ENCODE measurements at regions not wholly inside any gene's neighbourhood (a gene's known extent, or its start where the extent isn't known, plus 50 kb on each side); places are given as distances from the start of the nearest gene placed in this dataset.

GRCh38 chr11:122293296-122294023 is 177.4 kb upstream of the BLID start:
- Mint-ChIP-seq H3K4me1 (no peaks in the 10 kb centered on the region), H3K4me3 (no peak overlapping the region), H3K9me3 (peaks cover 7% of the 10 kb centered on the region), H3K36me3 (no peaks in the 10 kb centered on the region), H3K27ac (no peak overlapping the region)
- DNase-seq (ENCODE audit: low spot score in 2 of 2) (no peak), ATAC-seq (no peak)

DNA sequence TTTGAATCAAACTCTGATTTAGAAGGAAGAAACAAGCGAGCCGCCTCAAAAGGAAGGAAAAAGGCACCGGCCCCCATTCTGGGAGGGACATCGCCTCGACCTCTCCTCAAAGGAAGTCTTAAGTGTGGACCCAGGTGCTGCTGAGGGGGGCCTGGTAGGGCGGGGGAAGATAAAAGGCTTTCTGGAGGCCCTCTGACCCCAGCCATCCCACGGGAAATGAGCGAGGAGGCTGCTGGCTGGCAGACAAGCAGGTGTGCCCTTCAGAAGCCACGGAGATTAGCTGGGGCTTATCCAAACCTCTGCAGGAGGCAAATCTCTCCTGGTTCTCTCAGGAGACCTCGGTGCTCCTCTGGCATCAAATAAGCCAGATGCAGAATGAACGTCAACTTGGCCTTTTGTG is 171.4 kb upstream of the BLID start:
- Mint-ChIP-seq H3K9me3 (no peaks in the 10 kb centered on the region), H3K27ac (no peak overlapping the region), H3K36me3 (no peaks in the 10 kb centered on the region), H3K4me1 (no peaks in the 10 kb centered on the region), H3K4me3 (no peak overlapping the region)
- ATAC-seq (no peak), DNase-seq (ENCODE audit: low spot score in 2 of 2) (no peak)

DNA sequence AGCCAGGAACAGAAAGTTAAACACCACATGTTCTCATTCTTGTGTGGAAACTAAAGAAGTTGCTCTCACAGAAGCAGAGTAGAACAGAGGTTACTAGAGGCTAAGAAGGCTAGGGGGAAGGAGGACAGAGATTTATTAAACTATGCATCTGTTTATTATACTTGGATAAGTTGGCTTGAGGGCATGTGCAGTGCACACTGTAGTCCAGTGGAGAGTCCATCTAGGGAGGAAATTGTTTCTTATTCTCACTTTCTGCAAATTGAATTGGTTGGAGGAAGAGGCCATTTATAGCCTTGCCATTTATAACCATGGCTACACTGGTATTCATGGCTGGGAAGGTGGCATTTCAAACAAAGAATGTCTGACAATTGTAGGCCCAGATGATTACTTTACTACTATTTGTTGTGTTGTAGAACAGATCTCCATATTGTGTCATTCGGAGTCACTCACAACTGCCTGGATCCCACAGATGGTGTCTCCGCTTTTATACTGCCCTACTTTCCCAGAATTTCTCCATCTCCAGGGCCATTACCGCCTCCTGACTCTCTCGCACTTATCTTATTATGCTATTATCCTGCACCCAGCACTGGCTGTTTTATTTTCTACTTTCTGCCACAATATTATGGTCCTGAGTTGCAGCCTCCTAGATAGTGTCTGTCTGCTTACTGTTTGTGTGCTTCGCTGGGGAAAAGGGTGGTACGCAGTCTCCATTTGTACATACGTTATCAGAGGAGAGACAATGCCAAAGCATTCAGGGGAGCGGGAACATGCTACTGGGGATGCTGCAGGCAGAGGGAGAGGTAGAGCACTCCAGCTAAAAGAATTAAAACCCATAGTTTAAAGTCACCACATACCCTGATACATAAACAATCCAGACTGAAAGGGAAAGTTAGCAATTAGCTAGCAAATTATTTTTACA is 169.3 kb upstream of the BLID start:
- Mint-ChIP-seq H3K36me3 (no peaks in the 10 kb centered on the region), H3K27ac (no peak overlapping the region)
- DNase-seq (ENCODE audit: low spot score in 2 of 2) = no peak

DNA sequence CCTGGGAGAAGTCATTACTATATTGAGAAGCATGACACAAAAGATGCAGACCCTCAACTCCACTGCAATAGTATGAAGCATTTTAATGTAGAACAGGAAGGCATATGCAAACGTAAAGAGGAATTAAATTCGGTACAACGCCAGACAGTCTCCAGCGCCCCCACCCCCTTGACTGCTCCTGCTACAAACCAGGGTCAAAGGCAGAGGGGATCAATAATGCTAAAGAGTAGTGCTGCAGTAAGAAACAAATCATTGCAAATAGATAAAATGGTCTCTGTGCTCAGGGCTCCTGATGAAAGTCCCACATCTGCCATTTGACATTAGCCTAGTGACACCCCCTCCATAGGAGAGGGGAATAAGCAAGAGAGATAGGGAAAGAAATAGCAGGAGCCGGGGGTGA is 164.9 kb upstream of the BLID start:
- H3K4me3 Mint-ChIP-seq = no peak overlapping the region
- no peaks in the 10 kb centered on the region for H3K36me3 Mint-ChIP-seq
- no peak for ATAC-seq
- no peak overlapping the region for H3K27ac Mint-ChIP-seq
- H3K4me1 Mint-ChIP-seq = no peaks in the 10 kb centered on the region
- H3K9me3 Mint-ChIP-seq = no peaks in the 10 kb centered on the region
- DNase-seq (ENCODE audit: low spot score in 2 of 2) = no peak

More for the DNA sequence above, 169.3 kb upstream of the BLID start:
- Mint-ChIP-seq H3K9me3 (no peaks in the 10 kb centered on the region), H3K4me3 (no peak overlapping the region), H3K4me1 (no peaks in the 10 kb centered on the region)
- no peak for ATAC-seq

- H3K36me3 Mint-ChIP-seq = no peaks in the 10 kb centered on the region
- no peak for ATAC-seq
- H3K9me3 Mint-ChIP-seq = no peaks in the 10 kb centered on the region
- H3K27ac Mint-ChIP-seq = no peak overlapping the region
- H3K4me1 Mint-ChIP-seq = no peaks in the 10 kb centered on the region
- DNase-seq (ENCODE audit: low spot score in 2 of 2) = no peak
- H3K4me3 Mint-ChIP-seq = no peak overlapping the region
These were observed 163.2 kb upstream of the BLID start for GRCh38 chr11:122279194-122279593.

DNA sequence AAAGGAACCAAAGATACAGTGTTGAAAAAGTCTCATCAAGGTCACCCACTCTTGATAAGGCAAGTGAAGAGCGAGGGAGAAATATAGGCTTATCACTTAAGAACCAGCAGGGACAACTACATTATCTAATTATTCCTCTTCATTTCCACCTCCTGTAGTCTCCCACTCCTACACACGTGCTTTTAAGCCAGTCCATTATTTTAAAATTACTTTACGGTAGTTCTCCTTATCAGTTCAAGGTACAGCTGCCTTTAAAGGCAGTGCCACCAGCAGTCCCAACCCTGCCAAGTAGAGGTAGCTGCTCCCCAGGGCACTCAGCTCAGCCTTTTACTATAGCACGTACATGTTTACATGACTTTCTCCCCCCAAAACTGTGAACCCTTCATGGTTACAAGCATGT is 161.5 kb upstream of the BLID start:
- no peak overlapping the region for H3K4me3 Mint-ChIP-seq
- ATAC-seq (no peak), DNase-seq (ENCODE audit: low spot score in 2 of 2) (no peak)
- no peak overlapping the region for H3K27ac Mint-ChIP-seq
- no peaks in the 10 kb centered on the region for H3K9me3 Mint-ChIP-seq
- H3K4me1 Mint-ChIP-seq = no peaks in the 10 kb centered on the region
- H3K36me3 Mint-ChIP-seq = no peaks in the 10 kb centered on the region

DNA sequence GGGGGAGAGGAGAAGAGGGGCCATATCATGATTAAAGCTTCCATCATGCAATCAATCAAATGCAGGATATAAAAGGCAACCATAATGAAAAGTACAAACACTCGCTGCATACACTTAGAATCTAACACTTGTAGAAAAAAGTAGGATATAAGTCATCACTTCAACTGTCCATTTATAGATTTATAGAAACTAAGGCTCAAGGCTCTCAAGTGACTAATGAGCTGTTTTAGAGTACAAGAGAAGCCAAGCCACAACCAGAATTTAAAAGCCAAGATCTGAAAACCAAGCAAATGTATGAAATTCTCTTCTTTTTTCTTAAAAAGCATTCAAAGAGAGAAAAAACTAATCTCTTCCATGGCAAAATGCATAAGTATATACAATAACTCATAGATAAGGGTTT is 160.2 kb upstream of the BLID start:
- Mint-ChIP-seq H3K36me3 (no peaks in the 10 kb centered on the region), H3K27ac (no peak overlapping the region), H3K4me1 (no peaks in the 10 kb centered on the region), H3K4me3 (no peak overlapping the region), H3K9me3 (no peaks in the 10 kb centered on the region)
- no peak for ATAC-seq
- no peak for DNase-seq (ENCODE audit: low spot score in 2 of 2)

DNA sequence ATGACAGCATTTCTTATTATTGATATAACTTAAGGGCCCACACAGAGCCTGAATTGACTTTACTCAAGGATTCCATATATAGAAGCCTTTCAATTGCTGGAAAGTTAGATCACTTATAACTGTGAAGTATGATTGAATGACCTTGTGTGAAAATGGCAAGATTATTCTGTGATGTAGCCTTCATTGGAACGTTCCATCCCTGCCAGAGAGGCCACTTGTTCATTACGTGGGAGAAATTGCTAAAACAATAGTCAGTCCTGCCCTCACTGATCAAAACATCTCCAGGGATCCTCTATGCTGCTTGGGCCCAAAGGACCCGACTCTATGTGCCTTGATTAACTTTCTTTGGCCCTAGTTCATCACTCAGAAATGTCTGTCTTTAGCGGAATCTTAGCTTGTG is 159.5 kb upstream of the BLID start:
- Mint-ChIP-seq H3K36me3 (no peaks in the 10 kb centered on the region), H3K4me1 (no peaks in the 10 kb centered on the region), H3K27ac (no peak overlapping the region), H3K9me3 (no peaks in the 10 kb centered on the region), H3K4me3 (no peak overlapping the region)
- DNase-seq (ENCODE audit: low spot score in 2 of 2) (no peak), ATAC-seq (no peak)

DNA sequence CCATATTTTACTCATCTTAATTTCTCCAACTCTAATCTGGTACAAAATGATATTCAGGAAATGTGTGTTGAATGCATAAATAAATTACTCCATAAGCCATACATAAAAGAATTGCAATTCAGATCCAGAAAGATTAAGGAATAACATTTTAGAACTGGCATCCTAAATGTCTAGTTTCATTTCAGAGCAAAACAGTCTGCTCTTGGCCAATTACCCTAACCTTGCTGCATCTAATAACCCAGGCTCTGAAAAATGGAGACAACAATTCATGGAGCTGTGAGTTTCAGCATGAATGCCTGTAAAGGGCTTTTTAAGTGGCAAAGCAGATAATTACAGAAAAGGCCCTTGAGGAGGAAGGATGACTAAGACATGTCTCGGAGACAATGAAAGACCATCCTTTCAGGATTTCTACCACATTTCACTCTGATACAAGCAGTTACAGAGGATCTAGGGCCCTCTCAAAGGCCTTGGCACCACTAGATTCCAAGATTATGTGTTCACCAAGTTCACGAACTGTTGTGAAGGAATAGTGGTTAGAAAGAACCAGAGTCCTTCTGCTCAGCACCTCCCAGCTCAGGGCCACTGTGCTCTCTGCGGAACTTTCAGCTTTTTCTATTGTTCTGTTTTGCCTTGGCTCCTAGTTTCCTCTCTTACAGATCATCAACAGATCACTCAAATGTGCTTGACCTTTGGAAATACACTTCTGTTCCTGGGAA is 157.6 kb upstream of the BLID start:
- no peak for ATAC-seq
- no peak overlapping the region for H3K4me3 Mint-ChIP-seq
- DNase-seq (ENCODE audit: low spot score in 2 of 2) = no peak
- H3K4me1 Mint-ChIP-seq = no peaks in the 10 kb centered on the region
- H3K9me3 Mint-ChIP-seq = no peaks in the 10 kb centered on the region
- H3K36me3 Mint-ChIP-seq = no peaks in the 10 kb centered on the region
- no peak overlapping the region for H3K27ac Mint-ChIP-seq

DNA sequence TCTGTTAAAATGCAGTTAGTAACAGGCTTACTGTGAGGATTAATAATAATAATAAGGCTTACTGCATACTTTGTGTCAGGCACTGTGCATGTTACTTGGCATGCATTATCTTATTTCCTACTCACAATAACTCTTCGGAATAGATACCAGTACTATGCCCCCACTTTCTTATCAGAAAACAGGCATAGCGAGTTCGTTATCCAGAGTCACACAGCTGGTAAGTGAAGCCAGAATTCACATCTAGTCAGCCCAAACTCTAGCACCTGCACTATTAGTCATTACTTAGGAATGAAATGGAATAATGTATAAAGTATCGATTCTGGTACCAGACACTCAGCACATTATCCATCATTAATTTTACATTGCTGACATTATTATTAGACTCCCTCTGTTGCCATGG is 155.7 kb upstream of the BLID start:
- DNase-seq (ENCODE audit: low spot score in 2 of 2) (no peak), ATAC-seq (no peak)
- Mint-ChIP-seq H3K27ac (no peak overlapping the region), H3K4me1 (no peaks in the 10 kb centered on the region), H3K4me3 (no peak overlapping the region), H3K36me3 (no peaks in the 10 kb centered on the region), H3K9me3 (no peaks in the 10 kb centered on the region)

- no peaks in the 10 kb centered on the region for H3K36me3 Mint-ChIP-seq
- H3K4me1 Mint-ChIP-seq = no peaks in the 10 kb centered on the region
- no peaks in the 10 kb centered on the region for H3K9me3 Mint-ChIP-seq
- H3K27ac Mint-ChIP-seq = no peak overlapping the region
- ATAC-seq (no peak), DNase-seq (ENCODE audit: low spot score in 2 of 2) (no peak)
- no peak overlapping the region for H3K4me3 Mint-ChIP-seq
These were observed 155.1 kb upstream of the BLID start for GRCh38 chr11:122271137-122271536.

- ATAC-seq (no peak), DNase-seq (ENCODE audit: low spot score in 2 of 2) (no peak)
- Mint-ChIP-seq H3K36me3 (no peaks in the 10 kb centered on the region), H3K27ac (no peak overlapping the region), H3K9me3 (no peaks in the 10 kb centered on the region), H3K4me1 (no peaks in the 10 kb centered on the region), H3K4me3 (no peak overlapping the region)
These were observed 154.5 kb upstream of the BLID start for GRCh38 chr11:122270535-122270934.

DNA sequence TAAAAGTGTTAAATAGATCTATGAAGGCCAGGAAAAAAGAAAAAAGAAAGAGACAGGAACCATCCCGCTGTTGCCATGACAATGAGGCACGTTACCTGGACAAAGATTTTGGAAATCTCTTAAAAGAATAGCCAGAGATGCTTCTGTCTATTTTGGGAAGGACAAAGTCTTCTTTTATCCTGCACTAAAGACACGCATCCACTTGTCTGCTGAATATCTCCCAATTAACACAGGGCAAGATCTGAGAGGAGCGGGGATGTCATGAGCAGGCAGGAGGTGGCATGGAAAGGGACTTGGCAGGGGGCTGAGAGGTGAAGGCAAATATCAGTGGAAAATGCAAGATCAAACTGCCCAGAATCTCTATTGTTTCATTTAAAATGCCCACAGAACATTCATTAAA is 153.8 kb upstream of the BLID start:
- DNase-seq (ENCODE audit: low spot score in 2 of 2) = no peak
- H3K9me3 Mint-ChIP-seq = no peaks in the 10 kb centered on the region
- no peak overlapping the region for H3K27ac Mint-ChIP-seq
- H3K36me3 Mint-ChIP-seq = no peaks in the 10 kb centered on the region
- no peak overlapping the region for H3K4me3 Mint-ChIP-seq
- no peak for ATAC-seq
- no peaks in the 10 kb centered on the region for H3K4me1 Mint-ChIP-seq

- ATAC-seq (no peak), DNase-seq (ENCODE audit: low spot score in 2 of 2) (no peak)
- Mint-ChIP-seq H3K4me1 (no peaks in the 10 kb centered on the region), H3K9me3 (no peaks in the 10 kb centered on the region), H3K27ac (no peak overlapping the region), H3K4me3 (no peak overlapping the region), H3K36me3 (no peaks in the 10 kb centered on the region)
These were observed 152.7 kb upstream of the BLID start for GRCh38 chr11:122268601-122269130.

DNA sequence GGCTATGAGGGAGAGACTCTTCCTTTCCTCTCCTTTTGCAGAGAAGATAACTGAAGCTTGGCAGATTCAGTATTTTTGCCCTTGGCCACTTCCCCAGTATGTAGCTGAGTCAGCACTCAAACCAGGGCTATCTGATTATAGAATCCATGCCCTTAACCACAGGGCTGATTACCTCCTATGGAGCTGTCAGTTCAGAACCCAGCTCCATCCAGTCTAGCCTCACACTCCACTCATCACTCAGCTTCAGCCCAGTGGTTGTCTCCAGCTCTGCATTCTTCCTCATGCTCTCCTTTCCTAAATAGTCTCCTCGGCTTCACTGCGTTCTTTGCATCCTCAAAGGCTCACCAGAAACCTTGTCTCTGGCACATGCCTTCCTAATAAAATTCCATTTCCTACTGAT is 151.6 kb upstream of the BLID start:
- no peak for ATAC-seq
- DNase-seq (ENCODE audit: low spot score in 2 of 2) = no peak
- Mint-ChIP-seq H3K36me3 (no peaks in the 10 kb centered on the region), H3K27ac (no peak overlapping the region), H3K9me3 (no peaks in the 10 kb centered on the region), H3K4me1 (no peaks in the 10 kb centered on the region), H3K4me3 (no peak overlapping the region)
